Neural crest cell (in vitro differentiated cells): ENCODE measurements at regions not wholly inside any gene's neighbourhood (a gene's known extent, or its start where the extent isn't known, plus 50 kb on each side); places are given as distances from the start of the nearest gene placed in this dataset.

Experiments
- DNase-seq: peaks from one replicate; pipeline ENCODE4 v3.0.0; 2021; ENCODE audit warnings: low read depth, mixed read lengths, low spot score
- H3K27ac Mint-ChIP-seq: one replicate; pipeline ENCODE4 v1.8.0; 2021; ENCODE audit warnings: mild to moderate bottlenecking, mixed read lengths; ENCODE audit not compliant: unreplicated experiment
- H3K27me3 Mint-ChIP-seq: 2 replicates; pipeline ENCODE4 v1.8.0; 2021; ENCODE audit warnings: low read depth, mild to moderate bottlenecking, mixed read lengths
- H3K36me3 Mint-ChIP-seq: 2 replicates; pipeline ENCODE4 v1.8.0; 2021; ENCODE audit warnings: low read depth, mild to moderate bottlenecking, mixed read lengths
- H3K4me1 Mint-ChIP-seq: 2 replicates; pipeline ENCODE4 v1.8.0; 2021; ENCODE audit warnings: mixed read lengths
- H3K4me3 Mint-ChIP-seq: one replicate; pipeline ENCODE4 v1.8.0; 2021; ENCODE audit warnings: mild to moderate bottlenecking, mixed read lengths
- H3K9me3 Mint-ChIP-seq: 2 replicates; pipeline ENCODE4 v1.8.0; 2021; ENCODE audit warnings: mixed read lengths
- CTCF ChIP-seq: fragments of 200-600 bp; sonication (generic); conservative IDR thresholded peaks from 2 replicates; pipeline ENCODE4 v1.5.0; 2021; ENCODE audit warnings: antibody characterized with exemption, mild to moderate bottlenecking

DNA sequence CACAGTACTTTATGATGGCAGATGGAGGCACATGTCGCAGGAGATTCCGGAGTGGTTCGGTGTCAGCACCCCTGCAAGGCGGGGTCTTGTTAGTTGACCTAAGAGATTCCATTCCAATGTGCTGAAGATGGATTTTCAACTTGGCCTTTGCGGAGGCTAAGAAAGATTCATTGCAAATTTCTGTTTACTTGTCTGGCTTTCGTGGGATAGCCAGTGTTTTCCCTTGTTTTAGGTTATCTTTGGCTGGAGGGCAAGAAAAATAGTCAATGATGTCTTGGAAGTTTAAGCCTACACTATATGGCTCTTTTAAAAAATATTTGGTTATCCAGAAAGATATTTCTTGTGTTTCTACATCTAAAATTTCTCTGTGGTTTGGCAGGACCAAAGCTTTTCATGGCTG, 123.6 kb upstream of the PTCH1 start:
- no peak for TF ChIP-seq CTCF
- Mint-ChIP-seq H3K27me3 (no peaks in the 10 kb centered on the region), H3K4me1 (peaks cover 11% of the 10 kb centered on the region), H3K9me3 (peaks cover 11% of the 10 kb centered on the region), H3K4me3 (no peak overlapping the region), H3K27ac (no peak overlapping the region), H3K36me3 (peaks cover 2% of the 10 kb centered on the region)
- no peak for DNase-seq

- H3K27ac Mint-ChIP-seq = no peak overlapping the region
Measured at GRCh38 chr9:95635986-95636671, 119.4 kb upstream of the PTCH1 start.

GRCh38 chr9:95634536-95634935, 117.8 kb upstream of the PTCH1 start:
- no peak overlapping the region for H3K27ac Mint-ChIP-seq
- no peak for TF ChIP-seq CTCF
- peaks cover 18% of the 10 kb centered on the region for H3K4me1 Mint-ChIP-seq
- H3K4me3 Mint-ChIP-seq = no peak overlapping the region
- no peaks in the 10 kb centered on the region for H3K27me3 Mint-ChIP-seq
- H3K9me3 Mint-ChIP-seq = peaks cover 7% of the 10 kb centered on the region
- no peak for DNase-seq
- H3K36me3 Mint-ChIP-seq = peaks cover 2% of the 10 kb centered on the region

More at GRCh38 chr9:95635986-95636671, 119.4 kb upstream of the PTCH1 start:
- peaks cover 2% of the 10 kb centered on the region for H3K36me3 Mint-ChIP-seq
- no peak for TF ChIP-seq CTCF
- DNase-seq = no peak
- H3K4me3 Mint-ChIP-seq = no peak overlapping the region
- H3K27me3 Mint-ChIP-seq = no peaks in the 10 kb centered on the region
- peaks cover 11% of the 10 kb centered on the region for H3K9me3 Mint-ChIP-seq
- peaks cover 18% of the 10 kb centered on the region for H3K4me1 Mint-ChIP-seq

DNA sequence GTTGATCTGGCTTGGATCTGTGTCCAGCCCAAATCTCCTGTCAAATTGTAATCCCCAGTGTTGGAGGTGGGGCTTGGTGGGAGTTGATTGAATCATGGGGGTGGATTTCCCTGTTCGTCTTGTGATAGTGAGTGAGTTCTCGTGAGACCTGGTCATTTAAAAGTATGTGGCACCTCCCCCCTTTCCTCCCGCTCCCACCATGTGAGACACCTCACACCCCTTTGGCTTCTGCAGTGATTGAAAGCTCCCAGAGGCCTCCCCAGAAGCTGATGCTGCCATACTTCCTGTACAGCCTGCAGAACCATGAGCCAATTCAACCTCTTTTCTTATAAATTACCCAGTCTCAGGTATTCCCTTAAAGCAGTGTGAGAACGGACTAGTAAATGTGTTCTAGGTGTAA, 117.3 kb upstream of the PTCH1 start:
- H3K27me3 Mint-ChIP-seq = no peaks in the 10 kb centered on the region
- no peak for DNase-seq
- H3K9me3 Mint-ChIP-seq = peaks cover 5% of the 10 kb centered on the region
- no peak overlapping the region for H3K4me3 Mint-ChIP-seq
- H3K4me1 Mint-ChIP-seq = peaks cover 18% of the 10 kb centered on the region
- H3K36me3 Mint-ChIP-seq = peaks cover 2% of the 10 kb centered on the region
- no peak overlapping the region for H3K27ac Mint-ChIP-seq
- TF ChIP-seq CTCF = no peak

- peaks cover 11% of the 10 kb centered on the region for H3K4me1 Mint-ChIP-seq
- no peaks in the 10 kb centered on the region for H3K27me3 Mint-ChIP-seq
- no peak overlapping the region for H3K4me3 Mint-ChIP-seq
- no peak for DNase-seq
- TF ChIP-seq CTCF = no peak
- H3K27ac Mint-ChIP-seq = no peak overlapping the region
- no peaks in the 10 kb centered on the region for H3K9me3 Mint-ChIP-seq
- no peaks in the 10 kb centered on the region for H3K36me3 Mint-ChIP-seq
Measured at GRCh38 chr9:95629585-95629984, 112.8 kb upstream of the PTCH1 start.
